ENCODE measurements at regions not wholly inside any gene's neighbourhood (a gene's known extent, or its start where the extent isn't known, plus 50 kb on each side); places are given as distances from the start of the nearest gene placed in this dataset.

GRCh38 chr3:148600440-148600839 lies 97.3 kb upstream of the AGTR1 start:
- CTCF ChIA-PET, result no interaction called here
- SMC1A ChIA-PET (ENCODE audit: uncharacterized antibody, unreplicated experiment), result interaction anchor here (0.8 kb wide), 1 partner anchor 12 kb away, joined by 3 read pairs; no protein-coding TSS in a partner anchor

DNA sequence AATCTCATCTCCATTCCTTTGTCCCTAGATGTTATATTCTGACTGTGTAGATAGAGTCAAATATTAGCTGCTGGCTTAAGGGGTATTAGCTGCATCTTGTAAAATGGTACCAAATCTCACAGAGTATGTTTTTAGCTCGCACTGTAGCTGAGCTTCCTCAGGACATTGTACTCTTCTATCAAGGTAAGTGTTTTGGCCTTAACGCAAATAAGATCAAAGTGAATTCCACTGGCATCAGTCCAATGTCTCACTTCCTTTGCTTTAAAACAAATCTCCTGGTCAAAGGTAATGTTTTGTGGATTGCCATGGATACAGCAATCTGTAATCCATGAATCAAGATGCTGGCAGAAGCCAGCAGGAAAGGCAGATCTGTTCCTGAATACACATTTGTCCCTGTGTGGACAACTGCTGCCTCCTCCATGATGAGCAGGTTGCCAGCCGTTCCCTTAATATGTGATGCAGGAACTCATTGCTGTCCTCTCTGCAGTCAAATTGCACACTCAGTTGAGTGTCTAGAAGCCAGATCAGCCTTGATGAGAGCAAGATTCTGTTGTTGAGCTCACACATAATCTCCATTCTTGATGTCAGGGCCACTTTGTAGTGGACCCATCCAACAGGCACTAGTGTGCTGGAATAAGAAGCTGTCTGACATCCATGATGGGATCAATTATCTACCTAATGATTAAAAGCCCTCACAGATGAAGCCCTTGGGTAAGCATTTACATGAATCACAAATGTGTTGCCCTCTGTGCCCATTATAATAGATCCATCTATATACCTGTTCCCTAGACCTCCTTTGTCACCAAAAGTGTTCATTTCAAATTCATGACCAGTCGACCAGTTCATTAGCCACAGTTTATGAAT lies 96.6 kb upstream of the AGTR1 start:
- TF ChIP-seq ETV6 (conservative IDR thresholded peaks at IDR 0.05 in 1 of 2, IDR thresholded peaks at IDR 0.05 in 1 of 2; ENCODE audit: borderline replicate concordance in 1 of 2, low read depth in 1 of 2) (no peak), MYC (IDR thresholded peaks at IDR 0.05; ENCODE audit: insufficient read depth, insufficient read length, insufficient replicate concordance, low read length, severe bottlenecking) (no peak)
- FAIRE-seq, result no peak
- Histone ChIP-seq H3K9ac (ENCODE audit: control insufficient read depth, insufficient read depth, low read length) (no peak overlapping the region), H2AFZ (ENCODE audit: control insufficient read depth, low read depth, low read length) (no peak overlapping the region), H3K4me3 (no peak overlapping the region), H3K4me1 (ENCODE audit: control insufficient read depth, insufficient read depth, low read length) (no peaks in the 10 kb centered on the region), H3K27ac (ENCODE audit: control insufficient read depth, insufficient read depth) (no peak overlapping the region), H3K79me2 (ENCODE audit: control insufficient read depth, insufficient read depth, low read length) (no peaks in the 10 kb centered on the region), H3K9me3 (replicated peaks; ENCODE audit: control insufficient read depth, insufficient read depth, low read length) (no peaks in the 10 kb centered on the region), H3K4me2 (ENCODE audit: control insufficient read depth, insufficient read depth) (no peak overlapping the region), H3K36me3 (ENCODE audit: control insufficient read depth in 2 of 2, insufficient read depth in 2 of 2, low read length in 1 of 2) (no peaks in the 10 kb centered on the region), H4K20me1 (ENCODE audit: control insufficient read depth, insufficient read depth) (no peaks in the 10 kb centered on the region), H3K27me3 (replicated peaks in 1 of 2; ENCODE audit: control insufficient read depth in 2 of 2, insufficient read depth in 2 of 2, low read length in 1 of 2) (no peaks in the 10 kb centered on the region)
- no peak for DNase-seq (ENCODE audit: low read depth, low spot score)
- CTCF ChIA-PET, result interaction anchor here (0.9 kb wide), 1 partner anchor 13 kb away, joined by 3 read pairs; no protein-coding TSS in a partner anchor
- SMC1A ChIA-PET (ENCODE audit: uncharacterized antibody, unreplicated experiment), result interaction anchor here (0.8 kb wide), 1 partner anchor 13 kb away, joined by 3 read pairs; no protein-coding TSS in a partner anchor
- 35% methylated on average over 4 of the region's 4 CpGs for WGBS (ENCODE audit: insufficient coverage, insufficient replicate concordance, low lambda C conversion rate, missing lambda C conversion rate)
- no TSS peak for BruUV-seq (replicated peaks)
- RAD21 ChIA-PET (ENCODE audit: unreplicated experiment), result no interaction called here
- no peak for ATAC-seq
- intact Hi-C loops (cut with micrococcal nuclease; ENCODE audit: unreplicated experiment) (no loop called here), in situ Hi-C loops (cut with MboI) (no loop called here)
- POLR2A ChIA-PET, result no interaction called here

More at GRCh38 chr3:148600440-148600839, 97.3 kb upstream of the AGTR1 start:
- DNase-seq (ENCODE audit: low read depth, low spot score), result no peak
- FAIRE-seq, result no peak
- Histone ChIP-seq H3K79me2 (ENCODE audit: control insufficient read depth, insufficient read depth, low read length) (no peaks in the 10 kb centered on the region), H3K4me2 (ENCODE audit: control insufficient read depth, insufficient read depth) (no peak overlapping the region), H3K27ac (ENCODE audit: control insufficient read depth, insufficient read depth) (no peak overlapping the region), H2AFZ (ENCODE audit: control insufficient read depth, low read depth, low read length) (no peak overlapping the region), H3K9ac (ENCODE audit: control insufficient read depth, insufficient read depth, low read length) (no peak overlapping the region), H3K4me3 (no peak overlapping the region), H4K20me1 (ENCODE audit: control insufficient read depth, insufficient read depth) (no peaks in the 10 kb centered on the region), H3K4me1 (ENCODE audit: control insufficient read depth, insufficient read depth, low read length) (no peaks in the 10 kb centered on the region), H3K27me3 (replicated peaks in 1 of 2; ENCODE audit: control insufficient read depth in 2 of 2, insufficient read depth in 2 of 2, low read length in 1 of 2) (no peaks in the 10 kb centered on the region), H3K36me3 (ENCODE audit: control insufficient read depth in 2 of 2, insufficient read depth in 2 of 2, low read length in 1 of 2) (no peaks in the 10 kb centered on the region), H3K9me3 (replicated peaks; ENCODE audit: control insufficient read depth, insufficient read depth, low read length) (no peaks in the 10 kb centered on the region)
- BruUV-seq (replicated peaks), result no TSS peak
- intact Hi-C loops (cut with micrococcal nuclease; ENCODE audit: unreplicated experiment), result no loop called here
- no peak for ATAC-seq
- ChIA-PET RAD21 (ENCODE audit: unreplicated experiment) (no interaction called here), POLR2A (no interaction called here)
- in situ Hi-C loops (cut with MboI), result no loop called here
- no peak for TF ChIP-seq HCFC1 (IDR thresholded peaks at IDR 0.05; ENCODE audit: low read length)
- TF ChIP-seq MAX (IDR thresholded peaks at IDR 0.05; ENCODE audit: low read depth, low read length), result no peak
- TF ChIP-seq BMI1 (IDR thresholded peaks at IDR 0.05; ENCODE audit: borderline replicate concordance), result no peak
- no peak for TF ChIP-seq NFIC (IDR thresholded peaks at IDR 0.05; ENCODE audit: low read depth, low read length)
- WGBS (ENCODE audit: insufficient coverage, insufficient replicate concordance, low lambda C conversion rate, missing lambda C conversion rate), result 29% methylated on average over 1 of the region's 1 CpG
